DND-41 (cell line): ENCODE measurements at regions not wholly inside any gene's neighbourhood (a gene's known extent, or its start where the extent isn't known, plus 50 kb on each side); places are given as distances from the start of the nearest gene placed in this dataset.

Source experiments
- ATAC-seq: fragments of 200-7000 bp; cut with Tn5 transposase; 3 replicates; pipeline ENCODE4 v1.9.1; 2021; ENCODE audit warnings: low read depth; ENCODE audit not compliant: insufficient read depth
- DNase-seq: peaks from one replicate; pipeline ENCODE4 v3.0.0-alpha.2; 2020
- H2AFZ ChIP-seq: 2 replicates; pipeline ENCODE4 v1.6.0; 2012; ENCODE audit warnings: low read depth, low read length
- H3K27ac ChIP-seq: 2 replicates; pipeline ENCODE4 v1.5.1; 2012; ENCODE audit warnings: low read length, inconsistent platforms
- H3K27me3 ChIP-seq: fragments of 200-600 bp; sonication (generic); 2 replicates; pipeline ENCODE4 v1.6.0; 2012; ENCODE audit warnings: low read length, mild to moderate bottlenecking, inconsistent platforms; ENCODE audit not compliant: insufficient read depth, poor library complexity
- H3K36me3 ChIP-seq: 2 replicates; pipeline ENCODE4 v1.5.1; 2012; ENCODE audit warnings: low read length, inconsistent platforms; ENCODE audit not compliant: insufficient read depth
- H3K4me1 ChIP-seq: 2 replicates; pipeline ENCODE4 v1.5.1; 2012; ENCODE audit warnings: mild to moderate bottlenecking, low read length; ENCODE audit not compliant: insufficient read depth
- H3K4me2 ChIP-seq: 2 replicates; pipeline ENCODE4 v1.6.0; 2012; ENCODE audit warnings: mild to moderate bottlenecking, moderate library complexity, low read length, inconsistent platforms; ENCODE audit not compliant: insufficient read depth
- H3K4me3 ChIP-seq, 2 experiments: fragments of 200-600 bp in 1 of 2; shearing (Covaris generic) in 1 of 2; 2 replicates each; pipeline ENCODE4 v1.5.1; 2012 to 2016; ENCODE audit warnings: inconsistent platforms in 2 of 2, low read length in 2 of 2, mild to moderate bottlenecking in 2 of 2, low read depth in 1 of 2, moderate library complexity in 1 of 2
- H3K79me2 ChIP-seq: 2 replicates; pipeline ENCODE4 v1.6.0; 2012; ENCODE audit warnings: low read length, inconsistent platforms; ENCODE audit not compliant: insufficient read depth
- H3K9ac ChIP-seq: 2 replicates; pipeline ENCODE4 v1.6.0; 2012; ENCODE audit warnings: low read depth, mild to moderate bottlenecking, inconsistent platforms, low read length, moderate library complexity
- H3K9me3 ChIP-seq: 2 replicates; pipeline ENCODE4 v1.5.1; 2012; ENCODE audit warnings: low read length, moderate library complexity, mild to moderate bottlenecking, inconsistent platforms; ENCODE audit not compliant: insufficient read depth, severe bottlenecking
- H4K20me1 ChIP-seq: 2 replicates; pipeline ENCODE4 v1.6.0; 2012; ENCODE audit warnings: low read length; ENCODE audit not compliant: insufficient read depth
- EZH2 ChIP-seq: IDR thresholded peaks from 3 replicates; pipeline ENCODE4 v1.6.1; 2012; ENCODE audit warnings: borderline replicate concordance, low read depth, mild to moderate bottlenecking, moderate library complexity, low read length, inconsistent platforms; ENCODE audit not compliant: severe bottlenecking
- TF ChIP-seq, protein P1 (sequence below): IDR thresholded peaks from 2 replicates; pipeline ENCODE4 v1.5.1; 2012; ENCODE audit warnings: borderline replicate concordance, low read length, moderate library complexity, mild to moderate bottlenecking; ENCODE audit not compliant: poor library complexity, severe bottlenecking; ENCODE audit errors: extremely low read depth

DNA sequence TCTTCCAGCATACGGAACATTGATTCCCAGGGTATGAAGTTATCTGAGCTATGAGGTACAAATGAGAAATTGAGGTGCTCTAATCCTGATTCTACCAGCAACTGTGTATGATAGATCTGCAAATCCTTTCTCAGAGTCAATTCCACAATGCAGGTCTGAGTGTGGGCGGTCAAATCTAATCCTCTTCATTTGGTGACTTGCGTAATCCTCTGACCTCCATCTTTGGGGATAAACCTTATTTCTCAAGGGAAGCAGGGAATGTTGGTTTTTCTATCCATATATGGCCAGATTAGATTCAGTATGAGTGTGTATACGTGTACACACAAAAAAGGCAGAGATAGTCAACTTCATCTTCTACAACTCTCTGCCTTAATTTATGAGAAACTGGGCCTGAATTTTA is 348.4 kb upstream of the IL12A start:
- DNase-seq (no peak), ATAC-seq (no peak)
- Histone ChIP-seq H3K79me2 (no peaks in the 10 kb centered on the region), H3K9ac (no peak overlapping the region), H3K27me3 (no peaks in the 10 kb centered on the region), H3K4me2 (no peak overlapping the region), H3K9me3 (no peaks in the 10 kb centered on the region), H4K20me1 (no peaks in the 10 kb centered on the region), H3K4me1 (no peaks in the 10 kb centered on the region), H3K27ac (no peak overlapping the region), H2AFZ (no peak overlapping the region), H3K4me3 (no peak overlapping the region), H3K36me3 (no peaks in the 10 kb centered on the region)
- TF ChIP-seq EZH2, result no peak

- TF ChIP-seq, protein P1, sequence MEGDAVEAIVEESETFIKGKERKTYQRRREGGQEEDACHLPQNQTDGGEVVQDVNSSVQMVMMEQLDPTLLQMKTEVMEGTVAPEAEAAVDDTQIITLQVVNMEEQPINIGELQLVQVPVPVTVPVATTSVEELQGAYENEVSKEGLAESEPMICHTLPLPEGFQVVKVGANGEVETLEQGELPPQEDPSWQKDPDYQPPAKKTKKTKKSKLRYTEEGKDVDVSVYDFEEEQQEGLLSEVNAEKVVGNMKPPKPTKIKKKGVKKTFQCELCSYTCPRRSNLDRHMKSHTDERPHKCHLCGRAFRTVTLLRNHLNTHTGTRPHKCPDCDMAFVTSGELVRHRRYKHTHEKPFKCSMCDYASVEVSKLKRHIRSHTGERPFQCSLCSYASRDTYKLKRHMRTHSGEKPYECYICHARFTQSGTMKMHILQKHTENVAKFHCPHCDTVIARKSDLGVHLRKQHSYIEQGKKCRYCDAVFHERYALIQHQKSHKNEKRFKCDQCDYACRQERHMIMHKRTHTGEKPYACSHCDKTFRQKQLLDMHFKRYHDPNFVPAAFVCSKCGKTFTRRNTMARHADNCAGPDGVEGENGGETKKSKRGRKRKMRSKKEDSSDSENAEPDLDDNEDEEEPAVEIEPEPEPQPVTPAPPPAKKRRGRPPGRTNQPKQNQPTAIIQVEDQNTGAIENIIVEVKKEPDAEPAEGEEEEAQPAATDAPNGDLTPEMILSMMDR, result no peak
- no peak for TF ChIP-seq EZH2
- H3K4me1 ChIP-seq, result no peaks in the 10 kb centered on the region
- ATAC-seq (no peak), DNase-seq (no peak)
- no peaks in the 10 kb centered on the region for H3K36me3 ChIP-seq
- H3K79me2 ChIP-seq, result no peaks in the 10 kb centered on the region
- H3K27ac ChIP-seq, result no peak overlapping the region
- no peak overlapping the region for H2AFZ ChIP-seq
- H3K27me3 ChIP-seq, result no peaks in the 10 kb centered on the region
- H3K9ac ChIP-seq, result no peak overlapping the region
- no peak overlapping the region for H3K4me3 ChIP-seq
- no peak overlapping the region for H3K4me2 ChIP-seq
- H4K20me1 ChIP-seq, result no peaks in the 10 kb centered on the region
- no peaks in the 10 kb centered on the region for H3K9me3 ChIP-seq
Observed at GRCh38 chr3:159643406-159643805, 345.2 kb upstream of the IL12A start.

DNA sequence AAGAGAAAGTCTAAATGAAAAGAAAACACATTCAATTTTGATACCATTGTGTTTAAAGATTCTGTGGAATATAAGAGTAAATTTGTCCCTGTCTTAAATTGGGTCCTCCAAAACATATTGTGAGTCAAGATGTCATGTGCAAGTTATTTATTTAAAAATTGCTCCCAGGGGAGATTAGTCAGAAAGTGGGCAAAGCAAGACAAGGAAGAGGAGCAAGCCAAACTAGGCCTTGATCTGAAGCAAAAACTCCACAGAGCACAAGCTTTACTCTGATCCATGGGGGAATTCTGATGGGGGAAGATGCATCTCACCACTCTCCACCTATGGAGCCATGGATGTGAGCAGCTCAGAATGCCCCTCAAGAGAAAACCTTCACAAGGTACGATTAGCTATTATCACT is 342.8 kb upstream of the IL12A start:
- no peak overlapping the region for H3K4me2 ChIP-seq
- no peak overlapping the region for H3K4me3 ChIP-seq
- no peak overlapping the region for H3K27ac ChIP-seq
- no peak overlapping the region for H3K9ac ChIP-seq
- H2AFZ ChIP-seq, result no peak overlapping the region
- no peak for DNase-seq
- no peaks in the 10 kb centered on the region for H3K79me2 ChIP-seq
- no peaks in the 10 kb centered on the region for H3K36me3 ChIP-seq
- no peak for ATAC-seq
- no peaks in the 10 kb centered on the region for H3K9me3 ChIP-seq
- no peaks in the 10 kb centered on the region for H3K4me1 ChIP-seq
- no peaks in the 10 kb centered on the region for H4K20me1 ChIP-seq
- TF ChIP-seq, protein P1, result no peak
- no peak for TF ChIP-seq EZH2
- H3K27me3 ChIP-seq, result no peaks in the 10 kb centered on the region

DNA sequence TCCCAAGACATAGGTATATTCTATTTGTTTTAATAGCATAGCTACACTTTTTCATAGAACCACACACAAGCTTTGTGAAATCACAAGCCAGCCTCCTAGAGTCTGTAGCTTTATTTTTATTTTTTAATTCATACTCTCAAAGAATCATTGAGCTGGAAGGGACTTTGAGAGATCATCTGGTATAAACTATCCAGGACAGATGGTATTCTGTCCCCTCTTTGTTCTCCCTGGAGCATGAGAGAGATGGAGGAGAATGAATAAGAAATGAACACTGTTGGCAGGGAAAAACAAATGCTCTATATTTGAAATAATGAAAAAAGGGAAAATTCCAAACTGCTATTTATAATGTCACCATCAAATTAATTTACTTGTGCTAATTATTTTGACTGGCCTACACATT is 338.7 kb upstream of the IL12A start:
- no peak overlapping the region for H3K9ac ChIP-seq
- no peak for ATAC-seq
- no peaks in the 10 kb centered on the region for H3K9me3 ChIP-seq
- H2AFZ ChIP-seq, result no peak overlapping the region
- DNase-seq, result no peak
- TF ChIP-seq, protein P1, result no peak
- TF ChIP-seq EZH2, result no peak
- H3K36me3 ChIP-seq, result no peaks in the 10 kb centered on the region
- H3K79me2 ChIP-seq, result no peaks in the 10 kb centered on the region
- H3K27me3 ChIP-seq, result no peaks in the 10 kb centered on the region
- H3K4me2 ChIP-seq, result no peak overlapping the region
- H3K27ac ChIP-seq, result no peak overlapping the region
- no peaks in the 10 kb centered on the region for H4K20me1 ChIP-seq
- no peaks in the 10 kb centered on the region for H3K4me1 ChIP-seq
- H3K4me3 ChIP-seq, result no peak overlapping the region
